OCI-M1 (cell line): ENCODE measurements at regions not wholly inside any gene's neighbourhood (a gene's known extent, or its start where the extent isn't known, plus 50 kb on each side); places are given as distances from the start of the nearest gene placed in this dataset.
A peak's percentile ranks its signal among the peaks of the same experiment; 100 is the strongest.

Experiments used
- DNase-seq: peaks from one replicate; lab custom pipeline; 2025; lab: John Stamatoyannopoulos, UW

DNA sequence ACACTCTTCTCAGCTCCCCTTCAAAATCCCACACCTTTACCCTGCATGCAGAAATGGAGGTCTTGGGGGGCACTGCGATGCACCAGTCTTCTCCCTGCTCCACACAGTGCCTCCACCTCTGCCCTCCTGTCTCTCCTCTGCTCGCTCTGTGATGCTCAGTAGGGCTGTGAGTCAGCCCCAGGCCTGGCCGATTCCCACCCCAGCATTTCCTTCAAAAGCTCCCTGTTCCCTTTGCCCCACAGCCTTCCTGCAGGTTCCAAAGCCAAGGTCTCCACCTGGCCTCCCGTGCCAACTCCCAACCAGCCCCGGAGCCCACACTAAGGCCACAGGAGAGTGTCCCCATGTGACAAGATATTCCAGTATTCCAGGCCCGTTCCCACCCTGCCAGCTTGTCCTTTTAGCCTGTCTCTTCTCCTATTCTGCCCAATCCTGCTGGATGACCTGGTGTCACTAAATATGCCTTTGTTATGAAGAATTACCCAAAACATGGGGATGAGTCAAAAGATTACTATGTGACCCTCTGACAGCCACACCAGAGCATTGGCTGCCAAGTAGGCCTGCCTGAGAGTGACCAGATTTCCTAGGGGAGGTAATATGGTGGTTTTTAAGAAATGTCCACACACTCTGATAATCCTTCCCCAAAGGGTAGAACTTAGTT is 118.9 kb upstream of the NXT1 start:
- DNase-seq = no peak

GRCh38 chr20:23230766-23231385 is 119.7 kb upstream of the NXT1 start:
- DNase-seq = no peak

DNA sequence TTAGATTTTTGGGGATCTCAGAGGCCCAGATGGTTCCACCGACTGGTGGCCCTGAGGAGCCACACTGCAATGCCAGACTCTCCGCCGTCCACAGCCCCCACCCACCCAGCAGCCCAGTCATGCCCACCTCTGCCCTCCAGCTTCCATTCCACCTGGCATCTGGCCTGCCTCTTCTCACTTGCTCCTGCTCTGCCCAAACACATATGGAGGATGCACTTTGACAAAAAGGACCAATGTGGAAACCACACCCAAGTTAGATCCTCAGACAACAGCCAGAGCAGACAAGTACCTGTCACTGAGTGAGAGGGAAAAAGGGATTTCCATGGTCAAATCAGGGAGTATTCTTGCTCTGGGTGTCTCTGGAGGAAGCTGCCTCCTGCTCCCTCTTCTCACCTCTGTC is 120.6 kb upstream of the NXT1 start:
- no peak for DNase-seq

GRCh38 chr20:23228912-23229311 is 121.7 kb upstream of the NXT1 start:
- DNase-seq = no peak

- no peak for DNase-seq
Observed at GRCh38 chr20:23227976-23228375, 122.6 kb upstream of the NXT1 start.

GRCh38 chr20:23227274-23227673 is 123.3 kb upstream of the NXT1 start:
- DNase-seq = no peak

- DNase-seq = no peak
Observed at GRCh38 chr20:23226612-23227265, 123.9 kb upstream of the NXT1 start.

- DNase-seq = peak; percentile 95
Observed at GRCh38 chr20:23225407-23226060, 125.1 kb upstream of the NXT1 start.

DNA sequence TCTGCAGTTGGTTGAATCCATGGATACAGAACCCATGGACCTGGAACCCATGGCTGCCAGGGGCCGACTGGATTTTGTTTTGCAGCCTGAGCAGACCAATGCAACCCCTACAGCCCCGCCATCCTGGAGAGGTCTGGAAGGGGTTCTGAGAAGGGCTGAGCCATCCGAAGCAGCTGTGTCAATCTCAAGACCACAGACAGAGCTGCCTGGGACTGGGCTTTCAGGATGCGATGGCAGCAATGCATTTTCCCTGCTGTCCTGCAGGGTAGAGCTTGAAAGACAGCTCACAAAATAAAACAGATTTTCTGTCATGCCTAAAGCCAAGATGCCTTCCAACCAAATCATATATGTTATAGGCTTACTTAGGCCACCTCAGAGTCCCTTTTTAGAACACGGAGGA is 125.8 kb upstream of the NXT1 start:
- DNase-seq = no peak

DNA sequence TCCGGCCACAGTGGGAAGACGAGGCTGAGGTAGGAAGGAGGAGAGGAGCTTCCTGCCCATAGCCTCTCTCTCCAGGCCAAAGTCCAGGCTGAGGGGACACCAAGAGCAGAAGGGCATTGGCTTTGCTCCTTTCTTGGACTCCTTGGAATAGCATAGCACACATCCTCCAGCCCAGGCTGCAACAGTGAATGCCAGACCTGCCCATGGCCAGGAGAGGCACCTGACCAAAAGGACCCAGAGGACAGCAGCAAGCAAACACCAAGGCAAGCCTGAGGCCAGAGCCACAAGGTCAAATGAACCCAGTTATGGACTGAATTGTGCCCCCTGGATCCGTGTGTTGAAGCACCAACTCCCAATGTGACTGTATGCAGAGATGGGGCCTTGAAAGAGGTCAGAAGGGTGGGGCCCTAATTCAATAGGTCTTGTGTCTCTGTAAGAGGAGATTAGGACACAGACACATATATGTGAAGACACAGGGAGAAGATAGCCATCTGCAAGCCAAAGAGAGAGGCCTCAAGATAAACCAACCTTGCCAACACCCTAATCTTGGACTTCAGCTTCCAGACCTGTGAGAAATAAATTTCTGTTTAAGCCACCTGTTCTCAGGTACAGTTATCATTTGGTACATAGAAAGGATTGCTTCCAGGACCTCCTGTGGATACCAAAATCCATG is 126.5 kb upstream of the NXT1 start:
- peak; percentile 3 for DNase-seq

DNA sequence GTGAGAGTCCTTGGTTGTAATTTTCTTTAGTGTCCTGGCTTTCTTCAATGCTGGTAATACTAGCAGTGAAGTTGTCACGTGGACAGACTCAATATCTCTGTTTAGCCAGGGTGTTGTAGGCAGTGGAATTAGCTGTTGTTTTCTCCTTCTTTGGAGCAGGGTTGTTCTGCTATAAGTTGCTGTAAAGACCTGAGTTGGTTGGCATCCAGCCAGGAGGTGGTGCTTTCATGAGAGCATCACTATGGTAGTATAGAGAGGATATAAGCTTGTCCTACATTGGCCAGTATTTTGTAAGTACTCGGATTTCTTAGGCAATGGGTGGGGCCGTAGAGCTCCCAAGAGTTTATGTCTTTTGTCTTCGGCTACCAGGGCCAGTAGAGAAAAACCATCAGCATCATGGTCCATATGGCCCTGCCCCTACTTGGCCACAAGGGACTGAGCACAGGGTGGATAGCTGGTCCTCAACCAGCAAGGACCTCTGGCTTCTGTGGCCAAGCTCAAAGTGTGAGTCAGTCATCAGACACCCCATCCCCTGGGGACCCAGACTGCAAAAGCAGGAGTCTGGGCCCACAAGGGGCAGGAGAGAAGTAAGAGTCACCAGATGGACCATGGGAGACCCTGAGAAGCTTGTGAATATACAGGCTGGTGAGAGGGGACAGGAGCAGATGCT is 127.9 kb upstream of the NXT1 start:
- no peak for DNase-seq

- peak; percentile 2 for DNase-seq
Observed at GRCh38 chr20:23217023-23217422, 130.9 kb upstream of the CD93 start.

DNA sequence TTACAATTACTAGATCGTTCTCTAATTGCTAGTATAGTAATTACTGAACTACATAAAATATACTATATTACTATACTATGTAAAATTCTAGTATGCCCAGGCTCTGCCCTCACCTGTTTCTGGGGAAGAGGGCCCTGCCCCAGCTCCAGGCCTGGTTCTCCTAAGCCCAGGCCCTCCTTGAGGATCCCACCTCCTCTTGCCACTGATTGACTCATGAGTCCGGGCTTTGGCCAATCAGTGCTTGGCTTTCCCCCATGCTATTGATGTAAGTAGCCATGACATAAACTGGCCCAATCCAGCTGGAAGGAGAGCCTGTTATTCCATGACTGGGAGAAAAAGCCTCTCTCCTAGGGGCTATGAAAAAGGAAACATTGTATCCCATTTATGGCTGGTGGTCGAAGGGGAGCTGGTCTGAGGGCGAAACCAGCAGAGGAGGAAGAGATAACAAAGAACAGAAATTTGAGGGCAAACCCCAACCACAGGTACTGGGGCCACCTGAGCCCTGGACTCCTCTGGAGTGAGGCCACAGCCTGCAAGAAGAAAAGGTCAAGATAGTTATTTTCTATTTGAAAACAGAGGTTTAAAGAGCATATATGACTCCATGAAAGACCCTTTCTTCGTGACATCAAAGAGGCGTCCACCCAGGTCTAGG is 129.3 kb upstream of the CD93 start:
- no peak for DNase-seq

DNA sequence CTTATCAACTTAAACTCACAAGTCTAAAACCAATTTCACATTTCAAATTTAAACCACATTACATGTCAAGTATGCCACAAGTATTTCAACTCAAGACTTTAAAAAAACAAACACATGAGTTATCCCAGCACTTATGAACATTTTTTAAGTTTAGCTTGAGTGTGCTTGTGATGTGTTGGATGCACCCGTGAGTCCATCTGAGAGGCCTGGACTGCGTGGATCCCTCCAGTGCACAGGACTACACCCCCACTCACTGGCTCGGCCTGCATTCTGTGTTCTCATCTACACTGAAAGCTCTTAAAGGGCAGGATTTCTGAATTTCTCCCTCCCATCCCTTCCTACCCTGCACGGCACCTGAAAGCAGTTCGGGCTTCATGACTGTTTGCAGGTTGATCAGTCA is 128.8 kb upstream of the CD93 start:
- DNase-seq = no peak

DNA sequence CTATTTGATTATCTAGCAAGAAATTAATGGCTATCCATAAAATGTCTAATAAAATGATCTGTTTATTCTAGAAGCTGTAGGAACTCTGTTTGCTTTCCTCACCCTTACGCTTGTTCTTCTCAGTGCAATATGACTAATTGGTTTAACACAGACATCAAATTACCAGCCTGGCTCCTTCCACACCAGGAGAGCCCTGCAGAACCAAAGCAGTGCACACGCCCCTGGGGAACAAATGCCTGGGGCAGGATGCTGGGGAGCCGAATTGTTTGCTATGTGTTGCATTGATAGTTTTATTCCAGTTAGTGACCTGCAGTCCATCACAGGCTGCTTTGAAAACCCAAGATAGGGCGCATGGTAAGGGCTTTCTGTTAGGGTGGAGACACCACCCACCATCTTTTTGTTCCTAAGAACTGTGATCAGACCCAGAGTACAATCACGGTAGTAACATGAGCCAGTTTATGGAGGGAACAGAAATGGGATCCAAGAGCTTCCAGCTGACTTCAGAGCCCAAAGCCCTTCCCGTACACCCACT is 126.4 kb upstream of the CD93 start:
- DNase-seq = no peak

DNA sequence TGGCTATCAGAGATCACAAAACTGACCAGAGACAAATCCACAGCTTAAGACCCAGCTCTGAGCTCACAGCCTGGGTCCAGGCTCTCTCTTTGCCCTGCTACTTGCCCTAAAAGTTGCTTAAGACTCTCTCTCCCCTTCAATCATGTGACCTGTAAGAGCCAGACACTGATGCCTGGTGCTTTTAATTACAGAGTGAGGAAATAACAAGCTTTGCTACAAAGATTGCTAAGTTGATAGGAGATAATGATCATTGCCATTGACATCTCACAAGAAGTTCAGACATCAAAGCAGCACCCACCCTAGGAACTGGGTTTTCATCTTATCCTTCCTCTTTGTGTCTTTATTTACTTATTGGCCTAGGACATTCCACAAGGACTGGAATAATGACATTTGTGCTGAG is 125.9 kb upstream of the CD93 start:
- no peak for DNase-seq

GRCh38 chr20:23211164-23211563 is 125.0 kb upstream of the CD93 start:
- DNase-seq = no peak

DNA sequence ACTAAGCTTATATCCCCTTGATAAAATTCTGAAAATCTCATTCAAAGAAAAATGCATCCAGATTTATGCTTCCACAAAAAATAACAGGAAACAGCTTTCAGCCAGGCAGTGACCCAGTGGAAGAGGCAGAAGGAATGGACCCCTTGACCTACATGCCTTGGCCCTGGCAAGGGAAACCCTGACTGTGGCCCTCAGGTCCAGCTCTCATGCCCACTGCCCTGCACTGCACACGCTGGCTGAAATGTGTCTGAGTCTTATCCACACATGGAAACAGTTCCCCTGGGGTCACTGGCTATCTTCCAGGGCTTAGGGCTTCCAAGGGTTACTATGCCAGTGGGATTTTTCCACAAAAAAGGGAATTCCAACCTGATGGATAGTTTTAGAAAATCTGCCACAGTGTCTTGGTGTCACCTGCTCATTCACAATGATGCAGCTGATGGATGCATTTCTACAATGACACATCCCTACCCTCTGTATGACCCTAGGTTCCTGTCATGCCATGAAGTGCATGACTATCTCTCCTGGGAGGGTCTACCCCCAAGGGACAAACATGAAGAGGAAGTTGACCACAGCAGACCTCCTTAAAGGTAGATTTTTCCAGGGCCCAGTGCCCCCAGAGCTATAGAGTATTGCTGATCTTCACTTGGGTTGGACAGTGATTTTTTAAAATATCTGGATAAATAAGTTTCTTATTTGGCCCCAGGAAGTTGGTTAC is 121.9 kb upstream of the CD93 start:
- no peak for DNase-seq

GRCh38 chr20:23206995-23207394 is 120.9 kb upstream of the CD93 start:
- no peak for DNase-seq

DNA sequence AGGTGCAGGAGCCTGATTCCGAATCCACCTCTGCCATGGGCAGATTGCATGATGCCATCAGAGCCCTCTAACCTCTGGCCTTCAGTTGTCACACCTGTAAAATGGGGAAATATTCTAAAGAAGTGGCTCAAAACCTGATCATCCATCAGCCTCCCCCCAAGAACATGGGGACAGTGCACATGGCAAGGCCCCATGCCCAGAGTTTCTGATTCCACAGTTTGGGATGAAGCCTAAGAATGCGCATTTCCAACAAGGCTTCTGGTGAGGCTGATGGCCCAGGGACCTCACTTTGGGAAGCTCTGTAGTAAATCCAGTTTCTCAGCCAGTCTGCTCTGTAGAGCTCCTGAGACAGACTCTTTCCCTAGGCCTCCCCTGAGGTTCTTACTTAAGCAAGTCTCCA is 119.9 kb upstream of the CD93 start:
- DNase-seq = no peak
